ENCODE measurements at regions not wholly inside any gene's neighbourhood (a gene's known extent, or its start where the extent isn't known, plus 50 kb on each side); places are given as distances from the start of the nearest gene placed in this dataset.

DNA sequence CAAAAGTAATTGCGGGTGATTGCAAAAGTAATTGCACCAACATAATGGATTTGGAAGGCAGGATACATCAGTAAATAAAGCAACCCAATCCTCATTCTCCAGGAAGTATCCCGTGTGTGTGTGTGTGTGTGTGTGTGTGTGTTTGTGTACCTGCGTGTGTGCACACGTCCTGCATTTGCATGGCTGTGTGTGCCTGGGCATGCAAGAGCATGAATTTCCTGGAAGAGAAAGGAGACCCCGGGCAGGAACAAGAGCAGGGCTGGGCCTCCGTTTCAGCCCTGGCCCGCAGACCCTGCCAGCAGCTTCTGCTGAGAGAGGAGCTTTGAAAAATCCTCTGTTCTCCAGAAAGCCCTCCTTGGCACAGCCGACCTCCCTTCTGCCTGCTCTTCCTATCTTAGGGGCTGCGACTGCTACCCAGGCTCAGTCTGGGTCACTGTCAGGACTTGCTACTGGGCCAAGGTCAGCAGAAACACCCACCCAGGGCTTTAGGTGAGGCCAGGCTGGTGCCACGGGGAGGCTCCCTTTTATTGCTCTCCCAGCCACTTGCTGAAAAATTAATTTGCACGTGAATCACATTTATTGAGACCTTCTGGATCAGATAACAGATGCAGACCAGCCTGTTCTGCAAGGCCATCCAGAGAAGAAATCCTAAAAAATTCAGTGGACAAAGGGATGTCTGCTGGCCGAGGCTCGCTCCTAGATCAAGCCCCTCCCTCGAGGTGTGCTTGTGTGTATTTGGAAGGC is 258.3 kb downstream of the ZNF536 start:
- DNase-seq (ENCODE audit: low read depth): no peak
- TF ChIP-seq, protein P1, sequence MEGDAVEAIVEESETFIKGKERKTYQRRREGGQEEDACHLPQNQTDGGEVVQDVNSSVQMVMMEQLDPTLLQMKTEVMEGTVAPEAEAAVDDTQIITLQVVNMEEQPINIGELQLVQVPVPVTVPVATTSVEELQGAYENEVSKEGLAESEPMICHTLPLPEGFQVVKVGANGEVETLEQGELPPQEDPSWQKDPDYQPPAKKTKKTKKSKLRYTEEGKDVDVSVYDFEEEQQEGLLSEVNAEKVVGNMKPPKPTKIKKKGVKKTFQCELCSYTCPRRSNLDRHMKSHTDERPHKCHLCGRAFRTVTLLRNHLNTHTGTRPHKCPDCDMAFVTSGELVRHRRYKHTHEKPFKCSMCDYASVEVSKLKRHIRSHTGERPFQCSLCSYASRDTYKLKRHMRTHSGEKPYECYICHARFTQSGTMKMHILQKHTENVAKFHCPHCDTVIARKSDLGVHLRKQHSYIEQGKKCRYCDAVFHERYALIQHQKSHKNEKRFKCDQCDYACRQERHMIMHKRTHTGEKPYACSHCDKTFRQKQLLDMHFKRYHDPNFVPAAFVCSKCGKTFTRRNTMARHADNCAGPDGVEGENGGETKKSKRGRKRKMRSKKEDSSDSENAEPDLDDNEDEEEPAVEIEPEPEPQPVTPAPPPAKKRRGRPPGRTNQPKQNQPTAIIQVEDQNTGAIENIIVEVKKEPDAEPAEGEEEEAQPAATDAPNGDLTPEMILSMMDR (conservative IDR thresholded peaks at IDR 0.05; ENCODE audit: low read depth, low read length): no peak
- no peak overlapping the region for H3K4me3 ChIP-seq (ENCODE audit: low read length)

DNA sequence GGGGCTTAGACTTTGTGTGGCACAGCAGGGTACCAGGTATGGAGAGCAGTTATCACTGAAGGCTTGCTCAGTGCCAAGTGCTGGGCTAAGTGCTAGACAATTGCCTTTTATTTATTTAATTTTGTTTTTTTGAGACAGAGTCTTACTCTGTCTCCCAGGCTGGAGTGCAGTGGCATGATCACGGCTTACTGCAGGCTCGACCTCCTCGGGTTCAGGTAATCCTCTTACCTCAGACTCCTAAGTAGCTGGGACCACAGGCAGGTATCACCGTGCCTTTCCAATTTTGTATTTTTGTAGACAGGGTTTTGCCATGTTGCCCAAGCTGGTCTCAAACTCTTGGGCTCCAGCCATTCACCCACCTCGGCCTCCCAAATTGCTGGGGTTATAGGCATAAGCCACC is 256.9 kb downstream of the ZNF536 start:
- DNase-seq (ENCODE audit: low read depth): no peak
- TF ChIP-seq, protein P1 (conservative IDR thresholded peaks at IDR 0.05; ENCODE audit: low read depth, low read length): no peak
- no peak overlapping the region for H3K4me3 ChIP-seq (ENCODE audit: low read length)

DNA sequence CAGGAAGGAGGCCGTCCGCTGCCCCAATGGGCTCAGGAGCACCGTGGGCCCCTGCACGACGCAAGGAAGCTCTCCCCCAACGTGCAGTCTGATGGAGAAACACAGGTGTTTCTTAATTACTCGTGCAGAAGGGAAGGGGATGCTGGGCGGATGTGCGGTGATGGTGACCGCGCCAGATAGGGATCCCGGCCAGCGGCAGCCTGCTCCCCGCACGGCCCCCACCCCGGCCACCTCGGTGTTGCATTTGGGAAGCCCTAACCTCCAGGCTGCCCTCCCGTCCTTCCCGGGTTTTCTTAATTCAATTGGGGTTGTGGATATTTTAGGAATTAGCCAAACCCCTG is 254.4 kb downstream of the ZNF536 start:
- TF ChIP-seq, protein P1 (conservative IDR thresholded peaks at IDR 0.05; ENCODE audit: low read depth, low read length): no peak
- no peak for DNase-seq (ENCODE audit: low read depth)
- H3K4me3 ChIP-seq (ENCODE audit: low read length): no peak overlapping the region

DNA sequence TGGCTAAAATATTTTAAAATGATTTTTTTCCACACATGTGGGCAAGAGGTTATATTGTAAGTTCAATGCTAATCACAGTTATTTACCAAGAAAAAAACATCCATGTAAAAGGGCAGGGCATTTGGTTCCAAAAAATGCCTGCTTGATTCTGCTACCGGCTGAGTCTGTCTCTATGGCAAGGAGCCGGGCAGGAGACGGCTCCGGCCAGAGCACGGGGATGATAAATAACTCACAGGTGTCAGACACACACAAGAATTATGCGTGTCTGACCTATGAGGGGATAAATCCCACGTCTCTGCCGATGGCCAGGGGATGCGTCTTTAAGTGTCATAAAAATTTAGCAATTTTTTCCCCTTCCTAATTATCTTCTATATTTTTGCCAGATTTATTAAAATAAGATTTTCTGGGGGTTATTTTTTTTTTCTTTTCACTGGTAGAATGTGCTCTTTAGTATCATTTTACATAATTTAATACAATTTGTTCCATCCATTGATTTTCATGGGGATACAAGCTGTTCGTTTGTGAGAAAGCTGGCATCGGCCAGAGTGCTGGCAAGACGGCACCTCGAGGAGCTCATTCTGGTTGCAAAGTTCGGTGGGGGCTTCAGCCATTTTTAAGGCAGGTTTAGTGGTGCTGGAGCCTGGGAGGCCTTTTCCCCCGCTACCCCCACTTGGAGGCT is 253.9 kb downstream of the ZNF536 start:
- DNase-seq (ENCODE audit: low read depth): no peak
- TF ChIP-seq, protein P1 (conservative IDR thresholded peaks at IDR 0.05; ENCODE audit: low read depth, low read length): no peak

DNA sequence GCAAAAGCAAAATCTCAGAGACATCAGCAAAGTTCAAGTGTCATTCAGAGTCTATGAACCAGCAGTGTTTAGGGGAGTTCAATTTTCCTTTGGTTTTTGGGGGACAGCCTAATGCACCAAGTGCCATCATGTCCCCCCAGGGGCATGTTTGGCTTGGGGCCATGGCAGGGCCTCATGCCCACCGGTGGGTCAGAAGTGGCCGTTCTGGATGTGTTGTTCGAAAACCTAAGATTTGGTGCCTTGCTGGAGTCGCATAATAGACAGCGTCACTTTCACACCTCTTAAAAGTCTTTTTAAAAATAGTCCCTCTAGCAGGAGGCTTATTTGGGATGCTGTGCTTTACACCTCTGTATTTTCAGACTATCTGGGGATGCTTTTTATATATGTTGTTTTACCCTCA is 250.1 kb downstream of the ZNF536 start:
- TF ChIP-seq, protein P1 (conservative IDR thresholded peaks at IDR 0.05; ENCODE audit: low read depth, low read length): no peak
- no peak for DNase-seq (ENCODE audit: low read depth)

More for the DNA sequence above, 253.9 kb downstream of the ZNF536 start:
- no peak overlapping the region for H3K4me3 ChIP-seq (ENCODE audit: low read length)

DNA sequence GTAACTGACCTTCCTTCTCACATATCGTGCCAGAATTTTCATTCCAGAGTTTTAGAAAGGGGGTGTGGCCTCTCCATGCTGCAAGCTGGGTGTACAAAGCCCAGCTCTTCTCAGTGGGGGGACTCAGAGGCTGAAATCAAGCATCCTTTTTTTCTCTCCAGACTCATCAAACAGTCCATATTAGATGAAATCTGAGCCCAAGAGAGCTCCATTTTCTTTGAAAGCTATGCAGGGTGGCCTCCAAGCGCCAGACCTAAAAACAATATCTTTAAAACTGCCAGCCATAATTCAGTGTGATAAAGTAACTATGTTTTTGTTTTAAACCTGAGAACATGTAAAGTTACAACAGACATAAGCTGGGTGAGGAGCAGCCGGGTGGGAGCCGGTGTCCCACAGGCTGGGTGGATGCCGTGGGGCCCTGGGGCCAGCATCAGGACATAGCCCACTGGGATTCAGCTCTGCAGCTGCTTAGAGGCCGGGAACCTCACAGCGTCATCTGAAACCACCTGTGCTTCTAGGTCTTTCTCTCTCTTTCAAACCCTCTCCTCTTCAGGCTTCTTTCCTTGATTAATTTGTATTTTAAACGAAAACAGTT is 249.2 kb downstream of the ZNF536 start:
- DNase-seq (ENCODE audit: low read depth): no peak
- TF ChIP-seq, protein P1 (conservative IDR thresholded peaks at IDR 0.05; ENCODE audit: low read depth, low read length): no peak

More for the DNA sequence above, 250.1 kb downstream of the ZNF536 start:
- no peak overlapping the region for H3K4me3 ChIP-seq (ENCODE audit: low read length)

More for the DNA sequence above, 249.2 kb downstream of the ZNF536 start:
- no peak overlapping the region for H3K4me3 ChIP-seq (ENCODE audit: low read length)
